Cardiac muscle cell (in vitro differentiated cells and primary cell): ENCODE measurements at regions not wholly inside any gene's neighbourhood (a gene's known extent, or its start where the extent isn't known, plus 50 kb on each side); places are given as distances from the start of the nearest gene placed in this dataset.

Experiments
- DNase-seq, 2 donors: peaks; one replicate each; pipeline versions ENCODE4 v3.0.0 to v3.0.0-alpha.2; 2010 to 2017; ENCODE audit warnings: low read depth in 1 of 2, low spot score in 1 of 2
- H3K27ac ChIP-seq: fragments of 200-600 bp; sonication (generic); 2 replicates; pipeline ENCODE4 v1.5.1; 2016
- H3K27me3 ChIP-seq: fragments of 200-600 bp; sonication (generic); 2 replicates; pipeline ENCODE4 v1.6.0; 2016; ENCODE audit warnings: control low read depth
- H3K36me3 ChIP-seq: fragments of 200-600 bp; sonication (generic); 2 replicates; pipeline ENCODE4 v1.5.1; 2016; ENCODE audit warnings: control low read depth
- H3K4me1 ChIP-seq: fragments of 200-600 bp; sonication (generic); 2 replicates; pipeline ENCODE4 v1.8.1; 2017; ENCODE audit warnings: low read depth, mild to moderate bottlenecking, mixed run types
- H3K4me3 ChIP-seq: fragments of 200-600 bp; sonication (generic); 2 replicates; pipeline ENCODE4 v1.5.1; 2016; ENCODE audit warnings: mild to moderate bottlenecking
- H3K9me3 ChIP-seq: fragments of 200-600 bp; sonication (generic); 2 replicates; pipeline ENCODE4 v1.5.1; 2017; ENCODE audit warnings: low read depth, mild to moderate bottlenecking, control low read depth
- CTCF ChIP-seq: IDR thresholded peaks from 2 replicates; pipeline ENCODE4 v1.5.1; 2012; ENCODE audit warnings: low read depth, mild to moderate bottlenecking, low read length

- no peak overlapping the region for H3K4me3 ChIP-seq
- H3K4me1 ChIP-seq, result no peaks in the 10 kb centered on the region
- no peak overlapping the region for H3K27ac ChIP-seq
- no peaks in the 10 kb centered on the region for H3K27me3 ChIP-seq
- no peaks in the 10 kb centered on the region for H3K36me3 ChIP-seq
- TF ChIP-seq CTCF, result no peak
- no peaks in the 10 kb centered on the region for H3K9me3 ChIP-seq
- no peak for DNase-seq
Measured at GRCh38 chr3:158991146-158991705, 189.4 kb downstream of the MFSD1 start.

DNA sequence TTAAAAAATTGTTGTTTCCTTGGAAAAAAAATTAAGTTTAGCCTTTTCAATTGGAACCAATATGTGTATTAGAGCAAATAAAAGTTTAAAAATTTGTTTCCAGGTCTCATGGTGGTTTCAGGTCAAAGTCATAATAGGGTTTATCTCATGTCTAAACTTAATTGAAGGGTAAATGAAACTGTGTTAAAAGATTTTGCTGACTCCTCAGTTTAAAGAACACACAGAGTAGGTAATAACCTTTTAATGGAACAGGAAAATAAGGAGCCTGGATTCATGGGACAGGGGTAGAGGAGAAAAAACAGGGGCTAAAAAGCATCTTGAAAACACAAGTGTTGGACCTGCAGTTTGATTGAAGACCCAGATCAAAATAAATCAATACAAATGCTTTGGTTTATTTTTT, 190.6 kb downstream of the MFSD1 start:
- Histone ChIP-seq H3K27me3 (no peaks in the 10 kb centered on the region), H3K27ac (no peak overlapping the region), H3K4me3 (no peak overlapping the region), H3K36me3 (no peaks in the 10 kb centered on the region), H3K4me1 (no peaks in the 10 kb centered on the region), H3K9me3 (no peaks in the 10 kb centered on the region)
- no peak for TF ChIP-seq CTCF
- no peak for DNase-seq

DNA sequence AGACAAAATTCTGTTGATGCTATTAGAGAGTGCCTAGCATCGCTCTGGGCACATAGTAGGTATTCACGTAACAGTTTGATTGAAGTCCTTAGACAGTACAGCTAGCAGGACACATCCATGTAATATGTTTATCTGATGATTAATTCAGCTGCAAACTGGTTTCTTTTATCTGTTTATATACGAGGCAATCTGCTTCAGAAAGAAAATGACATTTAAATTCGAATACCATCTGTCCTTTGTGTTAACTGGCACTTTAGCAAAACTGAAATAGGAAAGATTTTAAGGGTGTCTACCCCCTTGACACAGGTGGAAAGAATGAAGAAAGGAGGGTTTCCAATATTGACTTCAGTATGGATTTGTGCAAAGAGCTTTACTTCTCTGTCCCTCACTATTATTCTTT, 192.5 kb downstream of the MFSD1 start:
- no peaks in the 10 kb centered on the region for H3K4me1 ChIP-seq
- no peaks in the 10 kb centered on the region for H3K9me3 ChIP-seq
- TF ChIP-seq CTCF, result no peak
- H3K27ac ChIP-seq, result no peak overlapping the region
- H3K36me3 ChIP-seq, result no peaks in the 10 kb centered on the region
- no peaks in the 10 kb centered on the region for H3K27me3 ChIP-seq
- no peak overlapping the region for H3K4me3 ChIP-seq
- no peak for DNase-seq

GRCh38 chr3:159001711-159002110, 199.9 kb downstream of the MFSD1 start:
- no peaks in the 10 kb centered on the region for H3K9me3 ChIP-seq
- DNase-seq, result no peak
- no peak overlapping the region for H3K27ac ChIP-seq
- TF ChIP-seq CTCF, result no peak
- no peaks in the 10 kb centered on the region for H3K27me3 ChIP-seq
- H3K36me3 ChIP-seq, result no peaks in the 10 kb centered on the region
- H3K4me3 ChIP-seq, result no peak overlapping the region
- no peaks in the 10 kb centered on the region for H3K4me1 ChIP-seq

DNA sequence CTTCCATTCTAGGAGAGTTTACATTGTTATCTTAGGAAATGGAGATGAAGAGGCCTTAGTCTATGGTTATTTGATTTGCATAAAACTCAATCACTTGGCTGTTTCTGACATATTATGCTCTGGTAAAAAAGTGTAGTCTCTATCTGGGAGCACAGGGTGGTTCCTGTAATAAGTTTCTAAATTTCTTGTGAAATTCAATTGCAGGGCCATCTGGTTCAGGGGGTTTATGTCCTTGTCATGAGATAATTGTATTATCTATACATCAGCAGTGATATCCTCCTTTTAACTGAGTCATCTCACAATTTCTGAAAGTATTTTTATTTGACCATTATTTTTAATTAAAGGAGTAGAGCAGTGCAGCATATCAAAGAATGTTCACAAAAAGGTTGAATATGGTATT, 203.3 kb downstream of the MFSD1 start:
- Histone ChIP-seq H3K27ac (no peak overlapping the region), H3K4me3 (no peak overlapping the region), H3K27me3 (no peaks in the 10 kb centered on the region), H3K9me3 (no peaks in the 10 kb centered on the region), H3K4me1 (peaks cover 9% of the 10 kb centered on the region), H3K36me3 (no peaks in the 10 kb centered on the region)
- no peak for DNase-seq
- no peak for TF ChIP-seq CTCF

DNA sequence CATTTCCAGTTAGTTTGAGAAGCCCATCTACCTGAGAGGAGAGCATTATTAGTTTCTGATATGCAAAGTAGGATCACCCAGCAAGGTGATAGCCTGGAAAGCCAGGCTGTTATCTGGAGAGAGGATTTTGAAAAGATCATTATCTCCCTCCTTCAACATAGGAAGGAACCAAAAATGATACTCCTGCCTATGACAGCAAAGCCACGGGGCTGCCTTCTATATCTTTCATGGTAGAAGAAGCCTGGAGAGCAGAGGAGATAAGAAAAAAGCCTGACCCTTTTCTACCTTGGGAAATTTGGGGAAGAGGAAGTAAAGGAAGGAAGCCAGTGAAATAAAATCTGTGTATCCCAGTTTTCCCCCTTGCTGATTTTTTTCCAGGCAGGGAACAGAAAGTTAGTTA, 205.5 kb downstream of the MFSD1 start:
- Histone ChIP-seq H3K4me1 (peaks cover 9% of the 10 kb centered on the region), H3K36me3 (no peaks in the 10 kb centered on the region), H3K9me3 (no peaks in the 10 kb centered on the region), H3K4me3 (no peak overlapping the region), H3K27me3 (no peaks in the 10 kb centered on the region), H3K27ac (no peak overlapping the region)
- TF ChIP-seq CTCF, result no peak
- no peak for DNase-seq
